Upper lobe of left lung (tissue), 4 donors: ENCODE measurements at regions not wholly inside any gene's neighbourhood (a gene's known extent, or its start where the extent isn't known, plus 50 kb on each side); places are given as distances from the start of the nearest gene placed in this dataset.

ENCODE experiments used
- CTCF ChIP-seq, 6 experiments: fragments of 450-650 bp in 4 of 6; fragments of 200-600 bp in 2 of 6; sonication (generic) in 2 of 6; IDR thresholded peaks; one replicate each; pipeline ENCODE4 v1.5.1; 2016 to 2019; ENCODE audit warnings: antibody characterized with exemption in 6 of 6
- POLR2A ChIP-seq, 4 donors: fragments of 450-650 bp; IDR thresholded peaks; one replicate each; pipeline ENCODE4 v1.5.1; 2016 to 2017; ENCODE audit warnings: antibody characterized with exemption in 4 of 4, mild to moderate bottlenecking in 2 of 4
- POLR2AphosphoS5 ChIP-seq, 2 donors: sonication (generic); formaldehyde crosslinking; IDR thresholded peaks; one replicate each; pipeline ENCODE4 v1.5.1; 2017; ENCODE audit warnings: antibody characterized with exemption in 2 of 2

GRCh38 chr6:167214206-167214605 lies 56.4 kb upstream of the GPR31 start:
- TF ChIP-seq POLR2A (IDR thresholded peaks at IDR 0.05) (no peak), CTCF (IDR thresholded peaks at IDR 0.05) (no peak), POLR2AphosphoS5 (IDR thresholded peaks at IDR 0.05) (no peak)
